IPS-NIHi11 (cell line): ENCODE measurements at regions not wholly inside any gene's neighbourhood (a gene's known extent, or its start where the extent isn't known, plus 50 kb on each side); places are given as distances from the start of the nearest gene placed in this dataset.
"Not testable (repeated sequence)": the region's sequence is repeated elsewhere in the genome, so short reads cannot be mapped to it uniquely, and the experiment has no call there.

Experiments used
- DNase-seq: peaks from one replicate; pipeline ENCODE4 v3.0.0; 2012; ENCODE audit warnings: mixed read lengths, low spot score

GRCh38 chr2:128598260-128598659, 279.6 kb upstream of the HS6ST1 start:
- not testable (repeated sequence) for DNase-seq

GRCh38 chr2:128598862-128599441, 280.3 kb upstream of the HS6ST1 start:
- DNase-seq = no peak

GRCh38 chr2:128599700-128600099, 281.0 kb upstream of the HS6ST1 start:
- no peak for DNase-seq

- no peak for DNase-seq
Observed at GRCh38 chr2:128600581-128601297, 282.1 kb upstream of the HS6ST1 start.

GRCh38 chr2:128601298-128602037, 282.8 kb upstream of the HS6ST1 start:
- no peak for DNase-seq

- DNase-seq = no peak
Observed at GRCh38 chr2:128602038-128602698, 283.5 kb upstream of the HS6ST1 start.

- DNase-seq = no peak
Observed at GRCh38 chr2:128602699-128603101, 284.0 kb upstream of the HS6ST1 start.

- no peak for DNase-seq
Observed at GRCh38 chr2:128603411-128603924, 284.8 kb upstream of the HS6ST1 start.

GRCh38 chr2:128604045-128604444, 285.4 kb upstream of the HS6ST1 start:
- no peak for DNase-seq

- DNase-seq = not testable (repeated sequence)
Observed at GRCh38 chr2:128604581-128604980, 285.9 kb upstream of the HS6ST1 start.

GRCh38 chr2:128605421-128605820, 286.8 kb upstream of the HS6ST1 start:
- no peak for DNase-seq

GRCh38 chr2:128605931-128606330, 287.3 kb upstream of the HS6ST1 start:
- DNase-seq = no peak

- DNase-seq = no peak
Observed at GRCh38 chr2:128606837-128607236, 288.2 kb upstream of the HS6ST1 start.

GRCh38 chr2:128607440-128607839, 288.8 kb upstream of the HS6ST1 start:
- DNase-seq = no peak

- peak; percentile 47 for DNase-seq
Observed at GRCh38 chr2:128607911-128608506, 289.3 kb upstream of the HS6ST1 start.

GRCh38 chr2:128608921-128609880, 290.5 kb upstream of the HS6ST1 start:
- DNase-seq = no peak

- DNase-seq = no peak
Observed at GRCh38 chr2:128610496-128610895, 291.8 kb upstream of the HS6ST1 start.

- DNase-seq = no peak
Observed at GRCh38 chr2:128611421-128612320, 293.0 kb upstream of the HS6ST1 start.

GRCh38 chr2:128612628-128613027, 294.0 kb upstream of the HS6ST1 start:
- DNase-seq = no peak

- DNase-seq = no peak
Observed at GRCh38 chr2:128613351-128613750, 294.7 kb upstream of the HS6ST1 start.
